Peyer's patch (tissue), 4 donors: ENCODE measurements at regions not wholly inside any gene's neighbourhood (a gene's known extent, or its start where the extent isn't known, plus 50 kb on each side); places are given as distances from the start of the nearest gene placed in this dataset.

Source experiments
- POLR2A ChIP-seq, 2 donors: fragments of 450-650 bp; IDR thresholded peaks; one replicate each; pipeline ENCODE4 v1.5.1; 2017; ENCODE audit warnings: antibody characterized with exemption in 2 of 2, mild to moderate bottlenecking in 2 of 2, moderate library complexity in 2 of 2
- TF ChIP-seq, protein P1 (sequence below), 6 experiments: fragments of 450-650 bp in 4 of 6; fragments of 200-600 bp in 2 of 6; sonication (generic) in 1 of 6; IDR thresholded peaks; one replicate each; pipeline ENCODE4 v1.5.1; 2017 to 2019; ENCODE audit warnings: antibody characterized with exemption in 6 of 6, mild to moderate bottlenecking in 3 of 6, moderate library complexity in 1 of 6

DNA sequence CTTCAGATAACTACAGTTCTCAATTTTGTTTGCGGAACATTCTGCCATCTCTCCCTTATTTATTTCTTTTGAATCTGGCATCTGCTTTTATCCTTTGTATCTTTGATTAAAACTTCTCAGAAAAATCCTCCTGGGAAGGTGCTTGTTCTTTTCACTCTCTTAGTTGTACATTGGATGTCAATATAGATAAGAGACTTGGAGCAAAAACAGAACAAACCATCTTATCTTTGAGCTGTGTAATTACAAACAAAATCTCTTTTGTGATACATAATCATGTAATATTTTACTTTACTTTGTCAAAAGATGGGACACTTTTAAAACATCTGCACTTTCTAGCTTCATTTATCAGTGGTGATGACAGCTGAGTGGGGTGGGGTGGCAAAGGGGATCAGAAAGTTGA, 307.2 kb upstream of the LYPLAL1 start:
- TF ChIP-seq, protein P1, sequence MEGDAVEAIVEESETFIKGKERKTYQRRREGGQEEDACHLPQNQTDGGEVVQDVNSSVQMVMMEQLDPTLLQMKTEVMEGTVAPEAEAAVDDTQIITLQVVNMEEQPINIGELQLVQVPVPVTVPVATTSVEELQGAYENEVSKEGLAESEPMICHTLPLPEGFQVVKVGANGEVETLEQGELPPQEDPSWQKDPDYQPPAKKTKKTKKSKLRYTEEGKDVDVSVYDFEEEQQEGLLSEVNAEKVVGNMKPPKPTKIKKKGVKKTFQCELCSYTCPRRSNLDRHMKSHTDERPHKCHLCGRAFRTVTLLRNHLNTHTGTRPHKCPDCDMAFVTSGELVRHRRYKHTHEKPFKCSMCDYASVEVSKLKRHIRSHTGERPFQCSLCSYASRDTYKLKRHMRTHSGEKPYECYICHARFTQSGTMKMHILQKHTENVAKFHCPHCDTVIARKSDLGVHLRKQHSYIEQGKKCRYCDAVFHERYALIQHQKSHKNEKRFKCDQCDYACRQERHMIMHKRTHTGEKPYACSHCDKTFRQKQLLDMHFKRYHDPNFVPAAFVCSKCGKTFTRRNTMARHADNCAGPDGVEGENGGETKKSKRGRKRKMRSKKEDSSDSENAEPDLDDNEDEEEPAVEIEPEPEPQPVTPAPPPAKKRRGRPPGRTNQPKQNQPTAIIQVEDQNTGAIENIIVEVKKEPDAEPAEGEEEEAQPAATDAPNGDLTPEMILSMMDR (IDR thresholded peaks at IDR 0.05) = no peak
- TF ChIP-seq POLR2A (IDR thresholded peaks at IDR 0.05) = no peak
